Cardiac fibroblast (primary cell): ENCODE measurements at regions not wholly inside any gene's neighbourhood (a gene's known extent, or its start where the extent isn't known, plus 50 kb on each side); places are given as distances from the start of the nearest gene placed in this dataset.
A peak's percentile ranks its signal among the peaks of the same experiment; 100 is the strongest.
"Not testable (repeated sequence)": the region's sequence is repeated elsewhere in the genome, so short reads cannot be mapped to it uniquely, and the experiment has no call there.

Experiments
- DNase-seq, 2 donors: peaks; one replicate each; pipeline versions ENCODE4 v3.0.0 to v3.0.0-alpha.2; 2010; ENCODE audit warnings: low read depth in 2 of 2
- H3K4me3 ChIP-seq, 2 donors: replicated peaks in 1 of 2; 1 replicate in 1 of 2; 2 replicates in 1 of 2; pipeline ENCODE4 v1.5.1; 2011; ENCODE audit warnings: low read depth in 2 of 2, low read length in 2 of 2, mild to moderate bottlenecking in 2 of 2, moderate library complexity in 1 of 2
- CTCF ChIP-seq: IDR thresholded peaks from one replicate; pipeline ENCODE4 v1.5.1; 2011; ENCODE audit warnings: low read depth, mild to moderate bottlenecking, low read length, inconsistent platforms

- DNase-seq = no peak
- no peak for TF ChIP-seq CTCF
- H3K4me3 ChIP-seq = no peak overlapping the region
Measured at GRCh38 chr6:92967362-92967761, 452.0 kb downstream of the EPHA7 start.

GRCh38 chr6:92962846-92963245 is 456.5 kb downstream of the EPHA7 start:
- no peak for DNase-seq

GRCh38 chr6:92952111-92952510 is 467.2 kb downstream of the EPHA7 start:
- DNase-seq, H3K4me3 ChIP-seq: not testable (repeated sequence)

More at GRCh38 chr6:92962846-92963245, 456.5 kb downstream of the EPHA7 start:
- H3K4me3 ChIP-seq = no peak overlapping the region
- no peak for TF ChIP-seq CTCF

- no peak overlapping the region for H3K4me3 ChIP-seq
- peak; percentile 1 to 5 for DNase-seq
- no peak for TF ChIP-seq CTCF
Measured at GRCh38 chr6:92945799-92946198, 473.6 kb downstream of the EPHA7 start.

GRCh38 chr6:92944132-92944531 is 475.2 kb downstream of the EPHA7 start:
- H3K4me3 ChIP-seq = no peak overlapping the region
- no peak for TF ChIP-seq CTCF
- no peak for DNase-seq

GRCh38 chr6:92942549-92942948 is 476.8 kb downstream of the EPHA7 start:
- DNase-seq = no peak
- TF ChIP-seq CTCF = no peak
- H3K4me3 ChIP-seq = no peak overlapping the region

- DNase-seq = no peak
- no peak overlapping the region for H3K4me3 ChIP-seq
- TF ChIP-seq CTCF = no peak
Measured at GRCh38 chr6:92934625-92935024, 484.7 kb downstream of the EPHA7 start.

- no peak overlapping the region for H3K4me3 ChIP-seq
- TF ChIP-seq CTCF = no peak
- DNase-seq = no peak
Measured at GRCh38 chr6:92930171-92930570, 489.2 kb downstream of the EPHA7 start.
